GM12878 (cell line): ENCODE measurements at regions not wholly inside any gene's neighbourhood (a gene's known extent, or its start where the extent isn't known, plus 50 kb on each side); places are given as distances from the start of the nearest gene placed in this dataset.

ENCODE experiments used
- ATAC-seq: fragments of 200-7000 bp; cut with Tn5 transposase; 3 replicates; pipeline ENCODE4 v1.9.1; 2020; ENCODE audit warnings: mild to moderate bottlenecking, moderate library complexity
- BruUV-seq: library from RNA; stranded (reverse); fragments of 400-500 nt; replicated peaks from 2 replicates; lab custom pipeline; 2021; lab: Mats Ljungman, UMichigan
- CTCF ChIA-PET: fragments of 300-600 bp; sonication (Branson Sonifier 250); formaldehyde crosslinking; extraction: SDS; loops from one replicate; lab custom pipeline; 2021; ENCODE audit warnings: inconsistent platforms; lab: Yijun Ruan, JAX
- POLR2A ChIA-PET: fragments of 350-600 bp; formaldehyde crosslinking; extraction: SDS; loops from one replicate; lab custom pipeline; 2021; ENCODE audit warnings: inconsistent platforms; lab: Charles Lee
- RAD21 ChIA-PET: fragments of 300-600 bp; sonication (Branson Sonifier 250); formaldehyde crosslinking; loops from one replicate; lab custom pipeline; 2023; ENCODE audit warnings: antibody characterized with exemption; ENCODE audit not compliant: unreplicated experiment; lab: Charles Lee
- SMC1A ChIA-PET: fragments of 300-600 bp; sonication (Branson Sonifier 250); formaldehyde crosslinking; loops from one replicate; lab custom pipeline; 2023; ENCODE audit not compliant: unreplicated experiment, uncharacterized antibody; lab: Charles Lee
- DNase-seq: peaks from one replicate; pipeline ENCODE4 v3.0.0-alpha.2; 2011; ENCODE audit warnings: low read depth, low spot score
- FAIRE-seq: peaks from 3 replicates; lab custom pipeline; 2011; peaks lifted over from hg19 to GRCh38; lab: Jason Lieb, UNC
- H2AFZ ChIP-seq: 2 replicates; pipeline ENCODE4 v1.6.0; 2011; ENCODE audit warnings: low read depth, low read length, control low read depth; ENCODE audit not compliant: control insufficient read depth
- H3K27ac ChIP-seq: 2 replicates; pipeline ENCODE4 v1.5.1; 2011; ENCODE audit warnings: control low read depth; ENCODE audit not compliant: control insufficient read depth, insufficient read depth
- H3K27me3 ChIP-seq, 2 experiments: replicated peaks in 1 of 2; 2 replicates each; pipeline versions ENCODE4 v1.6.0 to v1.6.1; 2011; ENCODE audit warnings: low read length in 1 of 2; ENCODE audit not compliant: control insufficient read depth in 2 of 2, insufficient read depth in 2 of 2
- H3K36me3 ChIP-seq, 2 experiments: 2 replicates each; pipeline ENCODE4 v1.5.1; 2011; ENCODE audit warnings: low read length in 1 of 2; ENCODE audit not compliant: control insufficient read depth in 2 of 2, insufficient read depth in 2 of 2
- H3K4me1 ChIP-seq: 2 replicates; pipeline ENCODE4 v1.6.1; 2011; ENCODE audit warnings: mild to moderate bottlenecking, low read length, moderate library complexity, mixed read lengths; ENCODE audit not compliant: control insufficient read depth, insufficient read depth
- H3K4me2 ChIP-seq: 2 replicates; pipeline ENCODE4 v1.6.0; 2011; ENCODE audit warnings: control low read depth; ENCODE audit not compliant: control insufficient read depth, insufficient read depth
- H3K4me3 ChIP-seq: fragments of 200-600 bp; sonication (generic); 2 replicates; pipeline ENCODE4 v1.5.1; 2016
- H3K79me2 ChIP-seq: 2 replicates; pipeline ENCODE4 v1.6.0; 2011; ENCODE audit warnings: low read length; ENCODE audit not compliant: control insufficient read depth, insufficient read depth
- H3K9ac ChIP-seq: 2 replicates; pipeline ENCODE4 v1.8.0; 2011; ENCODE audit warnings: low read length, control low read depth, mixed read lengths; ENCODE audit not compliant: control insufficient read depth, insufficient read depth
- H3K9me3 ChIP-seq: replicated peaks from 3 replicates; pipeline ENCODE4 v1.5.1; 2011; ENCODE audit warnings: mild to moderate bottlenecking, low read length; ENCODE audit not compliant: control insufficient read depth, insufficient read depth
- H4K20me1 ChIP-seq: 2 replicates; pipeline ENCODE4 v1.6.0; 2011; ENCODE audit not compliant: control insufficient read depth, insufficient read depth
- CREM ChIP-seq: IDR thresholded peaks from 2 replicates; pipeline ENCODE4 v1.6.1; 2014; ENCODE audit warnings: antibody characterized with exemption, low read depth
- GATAD2B ChIP-seq: fragments of 450-650 bp; conservative IDR thresholded peaks from 2 replicates; pipeline ENCODE4 v1.6.1; 2017; ENCODE audit warnings: low read depth, mild to moderate bottlenecking, moderate library complexity
- IKZF1 ChIP-seq: fragments of 450-650 bp; conservative IDR thresholded peaks from 2 replicates; pipeline ENCODE4 v1.6.1; 2017; ENCODE audit warnings: antibody characterized with exemption, mild to moderate bottlenecking
- MXI1 ChIP-seq: fragments of 150-350 bp; IDR thresholded peaks from 2 replicates; pipeline ENCODE4 v1.6.1; 2011; ENCODE audit warnings: low read depth, mild to moderate bottlenecking, inconsistent platforms, low read length, improper control_type of control experiment
- PAX5 ChIP-seq: IDR thresholded peaks from 2 replicates; pipeline ENCODE4 v1.6.1; 2011; ENCODE audit warnings: low read depth, low read length, borderline replicate concordance
- SMARCA5 ChIP-seq: fragments of 450-650 bp; IDR thresholded peaks from 2 replicates; pipeline ENCODE4 v1.6.1; 2017; ENCODE audit warnings: mild to moderate bottlenecking
- TCF12 ChIP-seq: IDR thresholded peaks from 2 replicates; pipeline ENCODE4 v1.6.1; 2011; ENCODE audit warnings: low read depth, mild to moderate bottlenecking, low read length
- TCF3 ChIP-seq: IDR thresholded peaks from 2 replicates; pipeline ENCODE4 v1.6.1; 2012; ENCODE audit warnings: low read depth, mild to moderate bottlenecking, low read length, borderline replicate concordance; ENCODE audit not compliant: insufficient read depth
- ZNF207 ChIP-seq: fragments of 450-650 bp; IDR thresholded peaks from 2 replicates; pipeline ENCODE4 v1.6.1; 2014; ENCODE audit warnings: antibody characterized with exemption, mild to moderate bottlenecking, borderline replicate concordance
- WGBS: methylation state at CpG from one replicate; pipeline ENCODE4 v1.1.6; 2016; ENCODE audit warnings: low lambda C conversion rate; ENCODE audit not compliant: insufficient replicate concordance, insufficient coverage; ENCODE audit errors: missing lambda C conversion rate; 5-methylcytosine and 5-hydroxymethylcytosine counted together
- in situ Hi-C: fragments of 300-500 bp; cut with MboI; formaldehyde crosslinking; loops from 9 replicates; pipeline ENCODE4 v1.14.3; 2018; ENCODE audit warnings: mixed read lengths
- intact Hi-C: fragments of 100-400 bp; cut with micrococcal nuclease; formaldehyde crosslinking; loops from one replicate; pipeline ENCODE4 v1.14.2; 2022; ENCODE audit not compliant: unreplicated experiment
- TF ChIP-seq, protein P1 (sequence below): fragments of 450-650 bp; formaldehyde crosslinking; IDR thresholded peaks from 2 replicates; pipeline ENCODE4 v1.5.0; 2022; ENCODE audit warnings: mild to moderate bottlenecking, missing genetic modification characterization
- TF ChIP-seq, protein P2 (sequence below): IDR thresholded peaks from 2 replicates; pipeline ENCODE4 v1.6.1; 2012; ENCODE audit warnings: low read depth, low read length, improper control_type of control experiment
- TF ChIP-seq, protein P3 (sequence below): fragments of 450-650 bp; IDR thresholded peaks from 2 replicates; pipeline ENCODE4 v1.6.1; 2016; ENCODE audit warnings: mild to moderate bottlenecking
- TF ChIP-seq, protein P4 (sequence below): fragments of 450-650 bp; IDR thresholded peaks from 2 replicates; pipeline ENCODE4 v1.6.1; 2017; ENCODE audit warnings: mild to moderate bottlenecking, low read depth, inconsistent platforms; ENCODE audit not compliant: poor library complexity, severe bottlenecking
- TF ChIP-seq, protein P5 (sequence below): IDR thresholded peaks from 2 replicates; pipeline ENCODE4 v1.6.1; 2012; ENCODE audit warnings: low read depth, low read length, improper control_type of control experiment

DNA sequence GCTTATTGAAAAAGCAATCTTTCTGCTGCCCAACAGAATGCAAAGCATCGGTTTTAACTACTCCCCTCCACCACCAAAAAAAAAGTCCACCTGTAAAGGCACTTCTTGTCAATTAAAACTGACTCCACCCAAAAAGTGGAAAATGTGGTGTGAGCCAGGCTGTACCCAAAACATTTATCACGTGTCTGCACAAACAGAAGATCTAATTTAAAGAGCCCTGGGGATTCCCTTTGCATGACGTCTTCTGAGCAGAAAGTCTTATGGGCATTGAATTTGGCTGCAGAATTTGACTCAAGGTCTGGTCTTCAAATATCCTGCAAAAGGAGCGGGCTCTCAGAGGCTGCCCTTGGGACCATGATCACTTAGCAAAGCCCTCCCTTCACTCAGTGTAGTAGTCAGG is 358.3 kb upstream of the KLHL29 start:
- no peak overlapping the region for H3K4me3 ChIP-seq
- H3K36me3 ChIP-seq: no peaks in the 10 kb centered on the region
- H4K20me1 ChIP-seq: no peaks in the 10 kb centered on the region
- H3K27me3 ChIP-seq: no peaks in the 10 kb centered on the region; a peak in 1 of 4 replicates
- intact Hi-C loops: no loop called here
- POLR2A ChIA-PET: no interaction called here
- H3K4me1 ChIP-seq: no peaks in the 10 kb centered on the region
- no peak for FAIRE-seq
- no peaks in the 10 kb centered on the region for H3K79me2 ChIP-seq
- in situ Hi-C loops: no loop called here
- H3K9me3 ChIP-seq: no peaks in the 10 kb centered on the region
- SMC1A ChIA-PET: no interaction called here
- H3K4me2 ChIP-seq: no peak overlapping the region
- DNase-seq: no peak
- no peak overlapping the region for H2AFZ ChIP-seq
- no peak overlapping the region for H3K27ac ChIP-seq
- BruUV-seq: no TSS peak
- no peak overlapping the region for H3K9ac ChIP-seq
- ATAC-seq: no peak
- CTCF ChIA-PET: no interaction called here
- WGBS: 2% methylated on average over 4 of the region's 4 CpGs
- RAD21 ChIA-PET: no interaction called here
- TF ChIP-seq TCF12 (no peak), IKZF1 (no peak), GATAD2B (no peak), ZNF207 (no peak), SMARCA5 (no peak), PAX5 (no peak), TCF3 (no peak), CREM (no peak), MXI1 (no peak)
- TF ChIP-seq, protein P1, sequence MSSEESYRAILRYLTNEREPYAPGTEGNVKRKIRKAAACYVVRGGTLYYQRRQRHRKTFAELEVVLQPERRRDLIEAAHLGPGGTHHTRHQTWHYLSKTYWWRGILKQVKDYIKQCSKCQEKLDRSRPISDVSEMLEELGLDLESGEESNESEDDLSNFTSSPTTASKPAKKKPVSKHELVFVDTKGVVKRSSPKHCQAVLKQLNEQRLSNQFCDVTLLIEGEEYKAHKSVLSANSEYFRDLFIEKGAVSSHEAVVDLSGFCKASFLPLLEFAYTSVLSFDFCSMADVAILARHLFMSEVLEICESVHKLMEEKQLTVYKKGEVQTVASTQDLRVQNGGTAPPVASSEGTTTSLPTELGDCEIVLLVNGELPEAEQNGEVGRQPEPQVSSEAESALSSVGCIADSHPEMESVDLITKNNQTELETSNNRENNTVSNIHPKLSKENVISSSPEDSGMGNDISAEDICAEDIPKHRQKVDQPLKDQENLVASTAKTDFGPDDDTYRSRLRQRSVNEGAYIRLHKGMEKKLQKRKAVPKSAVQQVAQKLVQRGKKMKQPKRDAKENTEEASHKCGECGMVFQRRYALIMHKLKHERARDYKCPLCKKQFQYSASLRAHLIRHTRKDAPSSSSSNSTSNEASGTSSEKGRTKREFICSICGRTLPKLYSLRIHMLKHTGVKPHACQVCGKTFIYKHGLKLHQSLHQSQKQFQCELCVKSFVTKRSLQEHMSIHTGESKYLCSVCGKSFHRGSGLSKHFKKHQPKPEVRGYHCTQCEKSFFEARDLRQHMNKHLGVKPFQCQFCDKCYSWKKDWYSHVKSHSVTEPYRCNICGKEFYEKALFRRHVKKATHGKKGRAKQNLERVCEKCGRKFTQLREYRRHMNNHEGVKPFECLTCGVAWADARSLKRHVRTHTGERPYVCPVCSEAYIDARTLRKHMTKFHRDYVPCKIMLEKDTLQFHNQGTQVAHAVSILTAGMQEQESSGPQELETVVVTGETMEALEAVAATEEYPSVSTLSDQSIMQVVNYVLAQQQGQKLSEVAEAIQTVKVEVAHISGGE (CRISPR knock-in tag): no peak
- TF ChIP-seq, protein P2, sequence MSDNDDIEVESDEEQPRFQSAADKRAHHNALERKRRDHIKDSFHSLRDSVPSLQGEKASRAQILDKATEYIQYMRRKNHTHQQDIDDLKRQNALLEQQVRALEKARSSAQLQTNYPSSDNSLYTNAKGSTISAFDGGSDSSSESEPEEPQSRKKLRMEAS: no peak
- TF ChIP-seq, protein P3, sequence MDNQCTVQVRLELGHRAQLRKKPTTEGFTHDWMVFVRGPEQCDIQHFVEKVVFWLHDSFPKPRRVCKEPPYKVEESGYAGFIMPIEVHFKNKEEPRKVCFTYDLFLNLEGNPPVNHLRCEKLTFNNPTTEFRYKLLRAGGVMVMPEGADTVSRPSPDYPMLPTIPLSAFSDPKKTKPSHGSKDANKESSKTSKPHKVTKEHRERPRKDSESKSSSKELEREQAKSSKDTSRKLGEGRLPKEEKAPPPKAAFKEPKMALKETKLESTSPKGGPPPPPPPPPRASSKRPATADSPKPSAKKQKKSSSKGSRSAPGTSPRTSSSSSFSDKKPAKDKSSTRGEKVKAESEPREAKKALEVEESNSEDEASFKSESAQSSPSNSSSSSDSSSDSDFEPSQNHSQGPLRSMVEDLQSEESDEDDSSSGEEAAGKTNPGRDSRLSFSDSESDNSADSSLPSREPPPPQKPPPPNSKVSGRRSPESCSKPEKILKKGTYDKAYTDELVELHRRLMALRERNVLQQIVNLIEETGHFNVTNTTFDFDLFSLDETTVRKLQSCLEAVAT: no peak
- TF ChIP-seq, protein P4, sequence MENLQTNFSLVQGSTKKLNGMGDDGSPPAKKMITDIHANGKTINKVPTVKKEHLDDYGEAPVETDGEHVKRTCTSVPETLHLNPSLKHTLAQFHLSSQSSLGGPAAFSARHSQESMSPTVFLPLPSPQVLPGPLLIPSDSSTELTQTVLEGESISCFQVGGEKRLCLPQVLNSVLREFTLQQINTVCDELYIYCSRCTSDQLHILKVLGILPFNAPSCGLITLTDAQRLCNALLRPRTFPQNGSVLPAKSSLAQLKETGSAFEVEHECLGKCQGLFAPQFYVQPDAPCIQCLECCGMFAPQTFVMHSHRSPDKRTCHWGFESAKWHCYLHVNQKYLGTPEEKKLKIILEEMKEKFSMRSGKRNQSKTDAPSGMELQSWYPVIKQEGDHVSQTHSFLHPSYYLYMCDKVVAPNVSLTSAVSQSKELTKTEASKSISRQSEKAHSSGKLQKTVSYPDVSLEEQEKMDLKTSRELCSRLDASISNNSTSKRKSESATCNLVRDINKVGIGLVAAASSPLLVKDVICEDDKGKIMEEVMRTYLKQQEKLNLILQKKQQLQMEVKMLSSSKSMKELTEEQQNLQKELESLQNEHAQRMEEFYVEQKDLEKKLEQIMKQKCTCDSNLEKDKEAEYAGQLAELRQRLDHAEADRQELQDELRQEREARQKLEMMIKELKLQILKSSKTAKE: no peak
- TF ChIP-seq, protein P5, sequence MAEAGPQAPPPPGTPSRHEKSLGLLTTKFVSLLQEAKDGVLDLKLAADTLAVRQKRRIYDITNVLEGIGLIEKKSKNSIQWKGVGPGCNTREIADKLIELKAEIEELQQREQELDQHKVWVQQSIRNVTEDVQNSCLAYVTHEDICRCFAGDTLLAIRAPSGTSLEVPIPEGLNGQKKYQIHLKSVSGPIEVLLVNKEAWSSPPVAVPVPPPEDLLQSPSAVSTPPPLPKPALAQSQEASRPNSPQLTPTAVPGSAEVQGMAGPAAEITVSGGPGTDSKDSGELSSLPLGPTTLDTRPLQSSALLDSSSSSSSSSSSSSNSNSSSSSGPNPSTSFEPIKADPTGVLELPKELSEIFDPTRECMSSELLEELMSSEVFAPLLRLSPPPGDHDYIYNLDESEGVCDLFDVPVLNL: no peak
